ENCODE measurements at regions not wholly inside any gene's neighbourhood (a gene's known extent, or its start where the extent isn't known, plus 50 kb on each side); places are given as distances from the start of the nearest gene placed in this dataset.

GRCh38 chr5:123808461-123809380, 296.7 kb downstream of the CSNK1G3 start:
- DNase-seq (ENCODE audit: low read depth in 1 of 2, low spot score in 2 of 2) (no peak), FAIRE-seq (no peak)
- TF ChIP-seq RFX5 (IDR thresholded peaks at IDR 0.05; ENCODE audit: borderline replicate concordance, low read depth, low read length) (no peak), SRF (IDR thresholded peaks at IDR 0.05; ENCODE audit: low read depth, low read length) (no peak), CBX5 (IDR thresholded peaks at IDR 0.05; ENCODE audit: low read depth, low read length) (no peak), MAX (IDR thresholded peaks at IDR 0.05) (no peak)
- TF ChIP-seq, protein P1, sequence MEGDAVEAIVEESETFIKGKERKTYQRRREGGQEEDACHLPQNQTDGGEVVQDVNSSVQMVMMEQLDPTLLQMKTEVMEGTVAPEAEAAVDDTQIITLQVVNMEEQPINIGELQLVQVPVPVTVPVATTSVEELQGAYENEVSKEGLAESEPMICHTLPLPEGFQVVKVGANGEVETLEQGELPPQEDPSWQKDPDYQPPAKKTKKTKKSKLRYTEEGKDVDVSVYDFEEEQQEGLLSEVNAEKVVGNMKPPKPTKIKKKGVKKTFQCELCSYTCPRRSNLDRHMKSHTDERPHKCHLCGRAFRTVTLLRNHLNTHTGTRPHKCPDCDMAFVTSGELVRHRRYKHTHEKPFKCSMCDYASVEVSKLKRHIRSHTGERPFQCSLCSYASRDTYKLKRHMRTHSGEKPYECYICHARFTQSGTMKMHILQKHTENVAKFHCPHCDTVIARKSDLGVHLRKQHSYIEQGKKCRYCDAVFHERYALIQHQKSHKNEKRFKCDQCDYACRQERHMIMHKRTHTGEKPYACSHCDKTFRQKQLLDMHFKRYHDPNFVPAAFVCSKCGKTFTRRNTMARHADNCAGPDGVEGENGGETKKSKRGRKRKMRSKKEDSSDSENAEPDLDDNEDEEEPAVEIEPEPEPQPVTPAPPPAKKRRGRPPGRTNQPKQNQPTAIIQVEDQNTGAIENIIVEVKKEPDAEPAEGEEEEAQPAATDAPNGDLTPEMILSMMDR (IDR thresholded peaks at IDR 0.05; ENCODE audit: control extremely low read depth in 1 of 3, insufficient read depth in 1 of 3, low read depth in 1 of 3, low read length in 3 of 3) = no peak
- Histone ChIP-seq H3K23me2 (ENCODE audit: low read depth, low read length) (no peaks in the 10 kb centered on the region), H4K91ac (replicated peaks; ENCODE audit: insufficient read length, low read length) (no peak overlapping the region), H2BK5ac (ENCODE audit: low read depth, low read length) (no peak overlapping the region), H3K4me2 (ENCODE audit: insufficient read depth in 1 of 2, low read depth in 2 of 2, low read length in 2 of 2) (no peak overlapping the region), H3K56ac (replicated peaks; ENCODE audit: insufficient read length, low read depth, low read length) (no peak overlapping the region), H3K4ac (replicated peaks; ENCODE audit: insufficient read length, low read depth, low read length) (no peak overlapping the region), H2AK5ac (ENCODE audit: low read depth, low read length) (no peak overlapping the region), H2BK15ac (ENCODE audit: low read length) (no peak overlapping the region), H3K27ac (ENCODE audit: low read depth, low read length) (no peak overlapping the region), H2BK12ac (ENCODE audit: low read depth, low read length) (no peak overlapping the region), H3K36me3 (ENCODE audit: control insufficient read depth in 2 of 4, insufficient read depth in 4 of 4, low read length in 3 of 4) (no peaks in the 10 kb centered on the region), H2BK20ac (ENCODE audit: low read length) (no peak overlapping the region), H3K79me2 (ENCODE audit: control insufficient read depth in 1 of 2, insufficient read depth in 2 of 2, low read length in 2 of 2) (no peaks in the 10 kb centered on the region), H3K18ac (ENCODE audit: extremely low read depth, low read length) (no peak overlapping the region), H3K9ac (replicated peaks in 1 of 4; ENCODE audit: extremely low read depth in 1 of 4, low read depth in 3 of 4, low read length in 3 of 4) (no peak overlapping the region; a peak in 1 of 7 replicates), H3K23ac (ENCODE audit: insufficient read length) (no peak overlapping the region), H4K8ac (ENCODE audit: extremely low read depth, insufficient read depth, low read length) (no peak overlapping the region), H2AFZ (ENCODE audit: low read length) (peak overlapping the region; percentile 13; the same call in 1 of the 2 replicates), H3K14ac (ENCODE audit: insufficient read length) (no peak overlapping the region), H4K20me1 (replicated peaks in 1 of 2; ENCODE audit: control insufficient read depth in 1 of 2, insufficient read depth in 2 of 2, low read length in 2 of 2) (no peaks in the 10 kb centered on the region), H2BK120ac (replicated peaks; ENCODE audit: low read depth, low read length) (no peak overlapping the region), H3K27me3 (replicated peaks in 1 of 4; ENCODE audit: control insufficient read depth in 3 of 4, extremely low read depth in 1 of 4, insufficient read depth in 3 of 4, low read length in 3 of 4) (no peaks in the 10 kb centered on the region), H4K5ac (ENCODE audit: insufficient read length, low read depth, low read length) (no peak overlapping the region), H3K9me3 (ENCODE audit: insufficient read depth in 2 of 2, low read depth in 1 of 2, low read length in 1 of 2) (no peaks in the 10 kb centered on the region), H3K4me1 (replicated peaks in 1 of 4; ENCODE audit: control insufficient read depth in 3 of 4, insufficient read depth in 4 of 4, low read length in 3 of 4) (peaks cover 0 to 22% (median 11%) of the 10 kb centered on the region in 4 experiments; a peak in 3 of 7 replicates), H3K4me3 (ENCODE audit: extremely low read depth in 1 of 4, insufficient read depth in 2 of 4, low read depth in 3 of 4, low read length in 4 of 4) (no peak overlapping the region), H3K79me1 (ENCODE audit: low read depth, low read length) (no peaks in the 10 kb centered on the region)
- 85% methylated on average over 9 of the region's 9 CpGs; no CpG with 5 or more reads in 1 of the 2 experiments for WGBS, 2 experiments (ENCODE audit: extremely low coverage in 1 of 2, insufficient coverage in 1 of 2, insufficient read length in 1 of 2, insufficient replicate concordance in 2 of 2, low coverage in 1 of 2, low lambda C conversion rate in 2 of 2, missing lambda C conversion rate in 1 of 2)
- POLR2A ChIA-PET (ENCODE audit: partially characterized antibody) = no interaction called here
- CTCF ChIA-PET (ENCODE audit: partially characterized antibody) = no interaction called here

Measured in H1 (cell line).